HCT116 (cell line): ENCODE measurements at regions not wholly inside any gene's neighbourhood (a gene's known extent, or its start where the extent isn't known, plus 50 kb on each side); places are given as distances from the start of the nearest gene placed in this dataset.

Source experiments
- ATAC-seq: fragments of 200-7000 bp; cut with Tn5 transposase; 2 replicates; pipeline ENCODE4 v1.9.1; 2020; ENCODE audit warnings: mild to moderate bottlenecking, moderate library complexity
- BruUV-seq: library from RNA; stranded (reverse); fragments of 400-500 nt; replicated peaks from 2 replicates; lab custom pipeline; 2021; lab: Mats Ljungman, UMichigan
- CTCF ChIA-PET: fragments of 300-600 bp; sonication (Branson Sonifier 250); formaldehyde crosslinking; loops from one replicate; lab custom pipeline; 2021; ENCODE audit warnings: antibody characterized with exemption; lab: Charles Lee
- POLR2A ChIA-PET: fragments of 300-600, 350-600 bp; sonication (Branson Sonifier 250); formaldehyde crosslinking; loops from one replicate; lab custom pipeline; 2021; ENCODE audit warnings: antibody characterized with exemption; lab: Charles Lee
- RAD21 ChIA-PET, 2 experiments: fragments of 300-600 bp; sonication (Branson Sonifier 250); formaldehyde crosslinking; loops; one replicate each; lab custom pipeline; 2023; ENCODE audit warnings: low total read pairs in 2 of 2; ENCODE audit not compliant: uncharacterized antibody in 2 of 2, unreplicated experiment in 2 of 2, low non-redundant PET in 1 of 2; lab: Charles Lee
- DNase-seq: peaks from one replicate; pipeline ENCODE4 v3.0.0-alpha.2; 2010; ENCODE audit warnings: low read depth, low spot score
- H2AFZ ChIP-seq: fragments of 200-600 bp; shearing (Covaris generic), sonication (generic); 2 replicates; pipeline ENCODE4 v1.6.1; 2017; ENCODE audit warnings: low read depth, mixed run types, mixed read lengths, antibody characterized with exemption, low read length; ENCODE audit not compliant: poor library complexity, severe bottlenecking
- H3K27ac ChIP-seq: 2 replicates; pipeline ENCODE4 v1.5.1; 2012; ENCODE audit warnings: low read depth, low read length
- H3K27me3 ChIP-seq: fragments of 200-600 bp; sonication (generic); 2 replicates; pipeline ENCODE4 v1.6.1; 2016; ENCODE audit warnings: mixed run types, low read length, mixed read lengths; ENCODE audit not compliant: insufficient read depth
- H3K36me3 ChIP-seq, 2 experiments: fragments of 200-500 bp in 1 of 2; fragments of 200-600 bp in 1 of 2; sonication (Bioruptor generic) in 1 of 2; sonication (generic) in 1 of 2; 2 replicates each; pipeline versions ENCODE4 v1.5.1 to v1.6.1; 2014 to 2016; ENCODE audit warnings: low read length in 2 of 2, inconsistent platforms in 1 of 2, mixed read lengths in 1 of 2, mixed run types in 1 of 2; ENCODE audit not compliant: insufficient read depth in 2 of 2, control insufficient read depth in 1 of 2
- H3K4me1 ChIP-seq, 2 experiments: fragments of 200-600 bp in 1 of 2; sonication (generic) in 1 of 2; 2 replicates each; pipeline versions ENCODE4 v1.5.1 to v1.6.1; 2012 to 2017; ENCODE audit warnings: low read length in 2 of 2, inconsistent platforms in 1 of 2, mild to moderate bottlenecking in 1 of 2, mixed read lengths in 1 of 2, mixed run types in 1 of 2, moderate library complexity in 1 of 2; ENCODE audit not compliant: insufficient read depth in 2 of 2, control insufficient read depth in 1 of 2
- H3K4me2 ChIP-seq: fragments of 200-600 bp; sonication (generic); 2 replicates; pipeline ENCODE4 v1.6.1; 2017; ENCODE audit warnings: mixed run types, low read length, mixed read lengths
- H3K4me3 ChIP-seq, 2 experiments: fragments of 200-600 bp in 1 of 2; sonication (generic) in 1 of 2; replicated peaks in 1 of 2; 2 replicates each; pipeline ENCODE4 v1.5.1; 2011 to 2016; ENCODE audit warnings: low read length in 2 of 2, control low read depth in 1 of 2, low read depth in 1 of 2, mild to moderate bottlenecking in 1 of 2, mixed read lengths in 1 of 2, mixed run types in 1 of 2
- H3K79me2 ChIP-seq: fragments of 200-600 bp; sonication (generic); 2 replicates; pipeline ENCODE4 v1.6.1; 2017; ENCODE audit warnings: mild to moderate bottlenecking, mixed run types, low read length, moderate library complexity, mixed read lengths; ENCODE audit not compliant: insufficient read depth
- H3K9ac ChIP-seq: fragments of 200-600 bp; sonication (generic); 2 replicates; pipeline ENCODE4 v1.6.1; 2016; ENCODE audit warnings: low read length, mixed read lengths
- H3K9me2 ChIP-seq: fragments of 200-600 bp; sonication (generic), shearing (Covaris generic); 2 replicates; pipeline ENCODE4 v1.6.1; 2017; ENCODE audit warnings: mixed run types, mild to moderate bottlenecking, moderate library complexity; ENCODE audit not compliant: insufficient read depth
- H3K9me3 ChIP-seq, 2 experiments: fragments of 200-500 bp in 1 of 2; fragments of 200-600 bp in 1 of 2; sonication (Bioruptor generic) in 1 of 2; sonication (generic) in 1 of 2; 2 replicates each; pipeline ENCODE4 v1.6.1; 2014 to 2017; ENCODE audit warnings: low read length in 2 of 2, mixed read lengths in 2 of 2, inconsistent platforms in 1 of 2, low read depth in 1 of 2, mild to moderate bottlenecking in 1 of 2, mixed run types in 1 of 2, moderate library complexity in 1 of 2; ENCODE audit not compliant: control insufficient read depth in 1 of 2, insufficient read depth in 1 of 2
- H4K20me1 ChIP-seq: fragments of 200-600 bp; sonication (generic), shearing (Covaris generic); 2 replicates; pipeline ENCODE4 v1.6.1; 2017; ENCODE audit warnings: mixed run types, mild to moderate bottlenecking, moderate library complexity; ENCODE audit not compliant: insufficient read depth
- CBX3 ChIP-seq: IDR thresholded peaks from 2 replicates; pipeline ENCODE4 v1.6.1; 2012; ENCODE audit warnings: low read depth
- EGR1 ChIP-seq: IDR thresholded peaks from 2 replicates; pipeline ENCODE4 v1.6.1; 2012; ENCODE audit warnings: low read depth
- EZH2phosphoT487 ChIP-seq: fragments of 200-600 bp; IDR thresholded peaks from 2 replicates; pipeline ENCODE4 v1.6.1; 2018; ENCODE audit warnings: antibody characterized with exemption, borderline replicate concordance
- FOSL1 ChIP-seq: IDR thresholded peaks from 2 replicates; pipeline ENCODE4 v1.6.1; 2012; ENCODE audit warnings: low read depth
- JUND ChIP-seq: IDR thresholded peaks from 2 replicates; pipeline ENCODE4 v1.6.1; 2012
- POLR2AphosphoS5 ChIP-seq: IDR thresholded peaks from 2 replicates; pipeline ENCODE4 v1.6.1; 2011; ENCODE audit warnings: mild to moderate bottlenecking, low read depth, low read length, moderate library complexity
- RAD21 ChIP-seq: IDR thresholded peaks from 2 replicates; pipeline ENCODE4 v1.6.1; 2012; ENCODE audit warnings: low read depth, mild to moderate bottlenecking
- SIN3A ChIP-seq: IDR thresholded peaks from 2 replicates; pipeline ENCODE4 v1.6.1; 2012; ENCODE audit warnings: low read depth
- SP1 ChIP-seq: IDR thresholded peaks from 2 replicates; pipeline ENCODE4 v1.6.1; 2012; ENCODE audit warnings: low read depth
- SRF ChIP-seq: IDR thresholded peaks from 2 replicates; pipeline ENCODE4 v1.6.1; 2012; ENCODE audit warnings: low read depth
- TCF7L2 ChIP-seq: IDR thresholded peaks from 2 replicates; pipeline ENCODE4 v1.7.0; 2011; ENCODE audit warnings: borderline replicate concordance, inconsistent platforms; ENCODE audit not compliant: insufficient read depth, insufficient read length; ENCODE audit errors: extremely low read depth
- ZFX ChIP-seq: fragments of 450-650 bp; IDR thresholded peaks from 2 replicates; pipeline ENCODE4 v1.6.1; 2017
- ZNF274 ChIP-seq: fragments of 200-500 bp; sonication (Bioruptor generic); IDR thresholded peaks from 2 replicates; pipeline ENCODE4 v1.6.1; 2014; ENCODE audit warnings: mild to moderate bottlenecking, low read depth, low read length, inconsistent platforms
- intact Hi-C: fragments of 100-400 bp; cut with micrococcal nuclease; formaldehyde crosslinking; loops from 2 replicates; pipeline ENCODE4 v1.10.0; 2022
- TF ChIP-seq, protein P1 (sequence below), 3 experiments: fragments of 200-600 bp in 1 of 3; sonication (generic) in 1 of 3; IDR thresholded peaks in 2 of 3; conservative IDR thresholded peaks in 1 of 3; 2 replicates each; pipeline ENCODE4 v1.5.1; 2012 to 2017; ENCODE audit warnings: low read depth in 2 of 3, low read length in 2 of 3, antibody characterized with exemption in 1 of 3, borderline replicate concordance in 1 of 3, control low read depth in 1 of 3, mild to moderate bottlenecking in 1 of 3, mixed read lengths in 1 of 3, mixed run types in 1 of 3, moderate library complexity in 1 of 3; ENCODE audit not compliant: insufficient read depth in 1 of 3
- TF ChIP-seq, protein P2 (sequence below): IDR thresholded peaks from 2 replicates; pipeline ENCODE4 v1.6.1; 2012

GRCh38 chr16:77590707-77591106 lies 131.6 kb upstream of the NUDT7 start:
- H3K27me3 ChIP-seq = peaks cover 7% of the 10 kb centered on the region; the same call in 1 of the 2 replicates
- H3K4me1 ChIP-seq = peaks cover 6 to 10% of the 10 kb centered on the region in 2 experiments
- H2AFZ ChIP-seq = no peak overlapping the region
- H3K36me3 ChIP-seq = no peaks in the 10 kb centered on the region
- no peak overlapping the region for H3K9ac ChIP-seq
- H3K4me3 ChIP-seq = no peak overlapping the region
- no TSS peak for BruUV-seq
- TF ChIP-seq JUND (no peak), EGR1 (no peak), EZH2phosphoT487 (no peak), FOSL1 (no peak)
- TF ChIP-seq, protein P1, sequence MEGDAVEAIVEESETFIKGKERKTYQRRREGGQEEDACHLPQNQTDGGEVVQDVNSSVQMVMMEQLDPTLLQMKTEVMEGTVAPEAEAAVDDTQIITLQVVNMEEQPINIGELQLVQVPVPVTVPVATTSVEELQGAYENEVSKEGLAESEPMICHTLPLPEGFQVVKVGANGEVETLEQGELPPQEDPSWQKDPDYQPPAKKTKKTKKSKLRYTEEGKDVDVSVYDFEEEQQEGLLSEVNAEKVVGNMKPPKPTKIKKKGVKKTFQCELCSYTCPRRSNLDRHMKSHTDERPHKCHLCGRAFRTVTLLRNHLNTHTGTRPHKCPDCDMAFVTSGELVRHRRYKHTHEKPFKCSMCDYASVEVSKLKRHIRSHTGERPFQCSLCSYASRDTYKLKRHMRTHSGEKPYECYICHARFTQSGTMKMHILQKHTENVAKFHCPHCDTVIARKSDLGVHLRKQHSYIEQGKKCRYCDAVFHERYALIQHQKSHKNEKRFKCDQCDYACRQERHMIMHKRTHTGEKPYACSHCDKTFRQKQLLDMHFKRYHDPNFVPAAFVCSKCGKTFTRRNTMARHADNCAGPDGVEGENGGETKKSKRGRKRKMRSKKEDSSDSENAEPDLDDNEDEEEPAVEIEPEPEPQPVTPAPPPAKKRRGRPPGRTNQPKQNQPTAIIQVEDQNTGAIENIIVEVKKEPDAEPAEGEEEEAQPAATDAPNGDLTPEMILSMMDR (IDR thresholded peaks at IDR 0.05 in 2 of 3, conservative IDR thresholded peaks at IDR 0.05 in 1 of 3; ENCODE audit: borderline replicate concordance in 1 of 3, insufficient read depth in 1 of 3, low read depth in 2 of 3, low read length in 2 of 3) = no peak
- H3K27ac ChIP-seq = no peak overlapping the region
- RAD21 ChIA-PET = interaction anchor here in 1 of 2 experiments (0.9 kb wide), 1 partner anchor 69 kb away, joined by 7 read pairs; no protein-coding TSS in a partner anchor
- H3K9me3 ChIP-seq = no peaks in the 10 kb centered on the region
- POLR2A ChIA-PET = no interaction called here
- H3K9me2 ChIP-seq = no peaks in the 10 kb centered on the region
- intact Hi-C loops = no loop called here
- H3K79me2 ChIP-seq = no peaks in the 10 kb centered on the region
- DNase-seq (no peak), ATAC-seq (no peak)
- no peak overlapping the region for H3K4me2 ChIP-seq
- no peaks in the 10 kb centered on the region for H4K20me1 ChIP-seq
- CTCF ChIA-PET = no interaction called here

DNA sequence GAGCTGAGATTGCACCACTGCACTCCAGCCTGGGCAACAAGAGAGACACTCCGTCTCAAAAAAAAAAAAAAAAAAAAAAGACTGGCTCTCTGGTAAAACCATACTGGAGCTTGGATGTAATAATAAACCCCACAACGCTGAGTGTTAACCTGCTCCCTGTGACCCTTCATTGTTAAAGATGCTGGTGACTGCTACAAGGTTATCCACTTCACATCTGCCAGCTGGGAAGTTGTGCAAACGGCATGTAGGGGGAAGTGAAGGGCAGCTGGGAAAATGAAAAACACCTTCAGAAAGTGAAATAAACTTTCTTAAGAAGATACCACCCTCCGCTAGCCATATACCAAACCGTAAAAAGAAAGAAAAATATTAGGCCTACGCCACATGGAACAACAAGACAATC lies 131.0 kb upstream of the NUDT7 start:
- no peak for ATAC-seq
- ChIA-PET RAD21 (interaction anchor here in 1 of 2 experiments (0.9 kb wide), 1 partner anchor 69 kb away, joined by 7 read pairs; no protein-coding TSS in a partner anchor), POLR2A (no interaction called here), CTCF (no interaction called here)
- Histone ChIP-seq H3K79me2 (no peaks in the 10 kb centered on the region), H3K4me3 (no peak overlapping the region), H3K4me1 (peaks cover 0 to 4% of the 10 kb centered on the region in 2 experiments; a peak in 2 of 4 replicates), H3K9me3 (no peaks in the 10 kb centered on the region), H3K27ac (no peak overlapping the region), H4K20me1 (no peaks in the 10 kb centered on the region), H3K36me3 (no peaks in the 10 kb centered on the region), H3K27me3 (peaks cover 7% of the 10 kb centered on the region; the same call in 1 of the 2 replicates), H2AFZ (no peak overlapping the region), H3K9ac (no peak overlapping the region), H3K9me2 (no peaks in the 10 kb centered on the region), H3K4me2 (no peak overlapping the region)
- intact Hi-C loops = no loop called here
- no TSS peak for BruUV-seq
- TF ChIP-seq SP1 (no peak), TCF7L2 (no peak), EGR1 (no peak), RAD21 (no peak), FOSL1 (no peak), SRF (no peak), SIN3A (no peak), ZFX (no peak), POLR2AphosphoS5 (no peak), CBX3 (no peak), EZH2phosphoT487 (no peak), ZNF274 (no peak)
- TF ChIP-seq, protein P2, sequence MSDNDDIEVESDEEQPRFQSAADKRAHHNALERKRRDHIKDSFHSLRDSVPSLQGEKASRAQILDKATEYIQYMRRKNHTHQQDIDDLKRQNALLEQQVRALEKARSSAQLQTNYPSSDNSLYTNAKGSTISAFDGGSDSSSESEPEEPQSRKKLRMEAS = no peak
- no peak for DNase-seq
